Liver (tissue), 7 donors: ENCODE measurements at regions not wholly inside any gene's neighbourhood (a gene's known extent, or its start where the extent isn't known, plus 50 kb on each side); places are given as distances from the start of the nearest gene placed in this dataset.

ENCODE experiments used
- DNase-seq: peaks from one replicate; pipeline ENCODE4 v3.0.0-alpha.2; 2017; ENCODE audit warnings: low spot score
- H3K27ac ChIP-seq, 2 donors: one replicate each; pipeline ENCODE4 v1.7.0; 2013; ENCODE audit warnings: inconsistent platforms in 2 of 2, low read length in 2 of 2, control low read depth in 1 of 2, low read depth in 1 of 2, mild to moderate bottlenecking in 1 of 2
- H3K27me3 ChIP-seq, 4 donors: one replicate each; pipeline versions ENCODE4 v1.6.1 to v1.7.0; 2013; ENCODE audit warnings: low read length in 3 of 4, inconsistent platforms in 1 of 4, mild to moderate bottlenecking in 1 of 4, moderate library complexity in 1 of 4; ENCODE audit not compliant: control insufficient read depth in 4 of 4, insufficient read depth in 4 of 4
- H3K36me3 ChIP-seq, 4 donors: one replicate each; pipeline versions ENCODE4 v1.6.1 to v1.7.0; 2013; ENCODE audit warnings: low read length in 3 of 4, mild to moderate bottlenecking in 3 of 4, low read depth in 1 of 4, moderate library complexity in 1 of 4; ENCODE audit not compliant: control insufficient read depth in 4 of 4, insufficient read depth in 3 of 4
- H3K4me1 ChIP-seq, 4 donors: one replicate each; pipeline versions ENCODE4 v1.6.1 to v1.7.0; 2013; ENCODE audit warnings: low read length in 3 of 4, mild to moderate bottlenecking in 3 of 4, moderate library complexity in 1 of 4; ENCODE audit not compliant: control insufficient read depth in 4 of 4, insufficient read depth in 4 of 4
- H3K4me3 ChIP-seq, 3 donors: one replicate each; pipeline versions ENCODE4 v1.6.1 to v1.7.0; 2013; ENCODE audit warnings: low read length in 3 of 3, control low read depth in 1 of 3, low read depth in 1 of 3, mild to moderate bottlenecking in 1 of 3
- H3K9ac ChIP-seq, 2 donors: one replicate each; pipeline ENCODE4 v1.7.0; 2013; ENCODE audit warnings: low read length in 2 of 2, mild to moderate bottlenecking in 2 of 2, moderate library complexity in 2 of 2, control low read depth in 1 of 2, low read depth in 1 of 2
- H3K9me3 ChIP-seq, 4 donors: one replicate each; pipeline versions ENCODE4 v1.6.1 to v1.7.0; 2013; ENCODE audit warnings: low read length in 3 of 4; ENCODE audit not compliant: control insufficient read depth in 4 of 4
- ATF3 ChIP-seq: IDR thresholded peaks from 2 replicates; pipeline ENCODE4 v1.6.1; 2016; ENCODE audit warnings: antibody characterized with exemption
- CTCF ChIP-seq: fragments of 150-350 bp; IDR thresholded peaks from 2 replicates; pipeline ENCODE4 v1.5.1; 2017; ENCODE audit warnings: improper control_type of control experiment, low read depth, low read length; ENCODE audit not compliant: missing input control
- EGR1 ChIP-seq, 2 donors: IDR thresholded peaks; 2 replicates each; pipeline ENCODE4 v1.6.1; 2016 to 2018; ENCODE audit warnings: antibody characterized with exemption in 2 of 2, low read depth in 2 of 2
- FOXA1 ChIP-seq: IDR thresholded peaks from 2 replicates; pipeline ENCODE4 v1.6.1; 2016; ENCODE audit warnings: antibody characterized with exemption
- FOXA2 ChIP-seq: IDR thresholded peaks from 2 replicates; pipeline ENCODE4 v1.6.1; 2016; ENCODE audit warnings: antibody characterized with exemption
- GABPA ChIP-seq, 2 donors: IDR thresholded peaks in 1 of 2; conservative IDR thresholded peaks in 1 of 2; 2 replicates each; pipeline ENCODE4 v1.6.1; 2016; ENCODE audit warnings: antibody characterized with exemption in 2 of 2, mild to moderate bottlenecking in 1 of 2, moderate library complexity in 1 of 2
- HNF4A ChIP-seq, 2 donors: conservative IDR thresholded peaks; 2 replicates each; pipeline ENCODE4 v1.6.1; 2016; ENCODE audit warnings: antibody characterized with exemption in 2 of 2, mild to moderate bottlenecking in 2 of 2
- HNF4G ChIP-seq: IDR thresholded peaks from 2 replicates; pipeline ENCODE4 v1.6.1; 2016; ENCODE audit warnings: antibody characterized with exemption
- JUND ChIP-seq, 2 donors: IDR thresholded peaks; 2 replicates each; pipeline ENCODE4 v1.6.1; 2016; ENCODE audit warnings: antibody characterized with exemption in 2 of 2
- MAX ChIP-seq: IDR thresholded peaks from 2 replicates; pipeline ENCODE4 v1.6.1; 2016; ENCODE audit warnings: antibody characterized with exemption
- NR2F2 ChIP-seq: IDR thresholded peaks from 2 replicates; pipeline ENCODE4 v1.6.1; 2016; ENCODE audit warnings: antibody characterized with exemption
- RAD21 ChIP-seq, 2 donors: IDR thresholded peaks; 2 replicates each; pipeline ENCODE4 v1.6.1; 2016; ENCODE audit warnings: antibody characterized with exemption in 2 of 2, mild to moderate bottlenecking in 2 of 2
- RXRA ChIP-seq, 2 donors: IDR thresholded peaks; 2 replicates each; pipeline ENCODE4 v1.6.1; 2017 to 2018; ENCODE audit warnings: antibody characterized with exemption in 2 of 2, mild to moderate bottlenecking in 1 of 2
- SP1 ChIP-seq: IDR thresholded peaks from 2 replicates; pipeline ENCODE4 v1.6.1; 2018; ENCODE audit warnings: antibody characterized with exemption, mild to moderate bottlenecking
- TAF1 ChIP-seq: conservative IDR thresholded peaks from 2 replicates; pipeline ENCODE4 v1.6.1; 2016; ENCODE audit warnings: antibody characterized with exemption, mild to moderate bottlenecking
- YY1 ChIP-seq: IDR thresholded peaks from 2 replicates; pipeline ENCODE4 v1.6.1; 2016; ENCODE audit warnings: antibody characterized with exemption, mild to moderate bottlenecking
- TF ChIP-seq, protein P1 (sequence below): IDR thresholded peaks from 2 replicates; pipeline ENCODE4 v1.6.1; 2016; ENCODE audit warnings: antibody characterized with exemption
- TF ChIP-seq, protein P2 (sequence below): IDR thresholded peaks from 2 replicates; pipeline ENCODE4 v1.6.1; 2016; ENCODE audit warnings: antibody characterized with exemption, mild to moderate bottlenecking
- donor health status: healthy.
- donor health status: healthy.
- donor health status: healthy.
- donor health status: healthy.

- H3K27ac ChIP-seq: no peak overlapping the region
These were observed 191.5 kb downstream of the ZBBX start for GRCh38 chr3:167188592-167188991.

More at GRCh38 chr3:167188592-167188991, 191.5 kb downstream of the ZBBX start:
- DNase-seq: no peak
- Histone ChIP-seq H3K4me3 (no peak overlapping the region), H3K9ac (no peak overlapping the region), H3K36me3 (no peaks in the 10 kb centered on the region), H3K9me3 (no peaks in the 10 kb centered on the region), H3K27me3 (no peaks in the 10 kb centered on the region), H3K4me1 (no peaks in the 10 kb centered on the region)
- TF ChIP-seq, protein P1, sequence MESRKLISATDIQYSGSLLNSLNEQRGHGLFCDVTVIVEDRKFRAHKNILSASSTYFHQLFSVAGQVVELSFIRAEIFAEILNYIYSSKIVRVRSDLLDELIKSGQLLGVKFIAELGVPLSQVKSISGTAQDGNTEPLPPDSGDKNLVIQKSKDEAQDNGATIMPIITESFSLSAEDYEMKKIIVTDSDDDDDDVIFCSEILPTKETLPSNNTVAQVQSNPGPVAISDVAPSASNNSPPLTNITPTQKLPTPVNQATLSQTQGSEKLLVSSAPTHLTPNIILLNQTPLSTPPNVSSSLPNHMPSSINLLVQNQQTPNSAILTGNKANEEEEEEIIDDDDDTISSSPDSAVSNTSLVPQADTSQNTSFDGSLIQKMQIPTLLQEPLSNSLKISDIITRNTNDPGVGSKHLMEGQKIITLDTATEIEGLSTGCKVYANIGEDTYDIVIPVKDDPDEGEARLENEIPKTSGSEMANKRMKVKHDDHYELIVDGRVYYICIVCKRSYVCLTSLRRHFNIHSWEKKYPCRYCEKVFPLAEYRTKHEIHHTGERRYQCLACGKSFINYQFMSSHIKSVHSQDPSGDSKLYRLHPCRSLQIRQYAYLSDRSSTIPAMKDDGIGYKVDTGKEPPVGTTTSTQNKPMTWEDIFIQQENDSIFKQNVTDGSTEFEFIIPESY: no peak
- TF ChIP-seq FOXA2 (no peak), NR2F2 (no peak), SP1 (no peak), JUND (IDR thresholded peaks at IDR 0.05) (no peak), GABPA (IDR thresholded peaks at IDR 0.05 in 1 of 2, conservative IDR thresholded peaks at IDR 0.05 in 1 of 2) (no peak), YY1 (no peak), EGR1 (IDR thresholded peaks at IDR 0.05; ENCODE audit: low read depth in 2 of 2) (no peak), RXRA (IDR thresholded peaks at IDR 0.05) (no peak), CTCF (no peak), RAD21 (IDR thresholded peaks at IDR 0.05) (no peak), MAX (no peak), HNF4G (no peak), FOXA1 (no peak), TAF1 (no peak), ATF3 (no peak), HNF4A (conservative IDR thresholded peaks at IDR 0.05) (no peak)
- TF ChIP-seq, protein P2, sequence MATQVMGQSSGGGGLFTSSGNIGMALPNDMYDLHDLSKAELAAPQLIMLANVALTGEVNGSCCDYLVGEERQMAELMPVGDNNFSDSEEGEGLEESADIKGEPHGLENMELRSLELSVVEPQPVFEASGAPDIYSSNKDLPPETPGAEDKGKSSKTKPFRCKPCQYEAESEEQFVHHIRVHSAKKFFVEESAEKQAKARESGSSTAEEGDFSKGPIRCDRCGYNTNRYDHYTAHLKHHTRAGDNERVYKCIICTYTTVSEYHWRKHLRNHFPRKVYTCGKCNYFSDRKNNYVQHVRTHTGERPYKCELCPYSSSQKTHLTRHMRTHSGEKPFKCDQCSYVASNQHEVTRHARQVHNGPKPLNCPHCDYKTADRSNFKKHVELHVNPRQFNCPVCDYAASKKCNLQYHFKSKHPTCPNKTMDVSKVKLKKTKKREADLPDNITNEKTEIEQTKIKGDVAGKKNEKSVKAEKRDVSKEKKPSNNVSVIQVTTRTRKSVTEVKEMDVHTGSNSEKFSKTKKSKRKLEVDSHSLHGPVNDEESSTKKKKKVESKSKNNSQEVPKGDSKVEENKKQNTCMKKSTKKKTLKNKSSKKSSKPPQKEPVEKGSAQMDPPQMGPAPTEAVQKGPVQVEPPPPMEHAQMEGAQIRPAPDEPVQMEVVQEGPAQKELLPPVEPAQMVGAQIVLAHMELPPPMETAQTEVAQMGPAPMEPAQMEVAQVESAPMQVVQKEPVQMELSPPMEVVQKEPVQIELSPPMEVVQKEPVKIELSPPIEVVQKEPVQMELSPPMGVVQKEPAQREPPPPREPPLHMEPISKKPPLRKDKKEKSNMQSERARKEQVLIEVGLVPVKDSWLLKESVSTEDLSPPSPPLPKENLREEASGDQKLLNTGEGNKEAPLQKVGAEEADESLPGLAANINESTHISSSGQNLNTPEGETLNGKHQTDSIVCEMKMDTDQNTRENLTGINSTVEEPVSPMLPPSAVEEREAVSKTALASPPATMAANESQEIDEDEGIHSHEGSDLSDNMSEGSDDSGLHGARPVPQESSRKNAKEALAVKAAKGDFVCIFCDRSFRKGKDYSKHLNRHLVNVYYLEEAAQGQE: no peak
